Spleen (tissue), 11 donors: ENCODE measurements at regions not wholly inside any gene's neighbourhood (a gene's known extent, or its start where the extent isn't known, plus 50 kb on each side); places are given as distances from the start of the nearest gene placed in this dataset.
"Not testable (repeated sequence)": the region's sequence is repeated elsewhere in the genome, so short reads cannot be mapped to it uniquely, and the experiment has no call there.

Experiments
- DNase-seq: peaks from one replicate; pipeline ENCODE4 v3.0.0-alpha.2; 2020
- H3K27ac ChIP-seq, 8 donors: fragments of 200-600 bp; sonication (generic) in 7 of 8; 1 replicate in 4 of 8; 2 replicates in 4 of 8; pipeline versions ENCODE4 v1.5.0 to v1.8.0; 2016 to 2021; ENCODE audit warnings: inconsistent platforms in 4 of 8, mild to moderate bottlenecking in 4 of 8, moderate library complexity in 1 of 8
- H3K27me3 ChIP-seq, 7 donors: fragments of 200-600 bp; sonication (generic) in 6 of 7; replicated peaks in 1 of 7; 1 replicate in 4 of 7; 2 replicates in 3 of 7; pipeline versions ENCODE4 v1.5.0 to v1.8.0; 2016 to 2021; ENCODE audit warnings: inconsistent platforms in 3 of 7, mild to moderate bottlenecking in 1 of 7
- H3K36me3 ChIP-seq, 6 donors: fragments of 200-600 bp; sonication (generic) in 5 of 6; 1 replicate in 4 of 6; 2 replicates in 2 of 6; pipeline versions ENCODE4 v1.5.0 to v1.8.0; 2016 to 2021; ENCODE audit warnings: inconsistent platforms in 2 of 6
- H3K4me1 ChIP-seq, 6 donors: fragments of 200-600 bp; sonication (generic) in 5 of 6; 1 replicate in 3 of 6; 2 replicates in 3 of 6; pipeline versions ENCODE4 v1.5.0 to v1.8.0; 2016 to 2021; ENCODE audit warnings: inconsistent platforms in 3 of 6
- H3K4me3 ChIP-seq, 8 donors: fragments of 200-600 bp; sonication (generic) in 7 of 8; 1 replicate in 4 of 8; 2 replicates in 4 of 8; pipeline versions ENCODE4 v1.5.0 to v1.8.0; 2016 to 2021; ENCODE audit warnings: inconsistent platforms in 4 of 8, mild to moderate bottlenecking in 4 of 8, moderate library complexity in 2 of 8
- H3K9me3 ChIP-seq, 8 donors: fragments of 200-600 bp; sonication (generic) in 7 of 8; 1 replicate in 4 of 8; 2 replicates in 4 of 8; pipeline versions ENCODE4 v1.5.0 to v1.8.0; 2016 to 2021; ENCODE audit warnings: inconsistent platforms in 4 of 8
- CTCF ChIP-seq, 11 experiments: fragments of 200-600 bp in 7 of 11; fragments of 450-650 bp in 4 of 11; sonication (generic) in 4 of 11; IDR thresholded peaks in 8 of 11; conservative IDR thresholded peaks in 3 of 11; 1 replicate in 7 of 11; 2 replicates in 4 of 11; pipeline versions ENCODE4 v1.4.0 to v1.8.0; 2016 to 2021; ENCODE audit warnings: antibody characterized with exemption in 11 of 11, inconsistent platforms in 4 of 11, mild to moderate bottlenecking in 1 of 11
- POLR2A ChIP-seq, 3 donors: fragments of 450-650 bp; IDR thresholded peaks; one replicate each; pipeline ENCODE4 v1.5.1; 2017; ENCODE audit warnings: antibody characterized with exemption in 3 of 3, mild to moderate bottlenecking in 1 of 3
- POLR2AphosphoS5 ChIP-seq, 3 donors: sonication (generic); formaldehyde crosslinking; IDR thresholded peaks; one replicate each; pipeline ENCODE4 v1.5.1; 2017; ENCODE audit warnings: antibody characterized with exemption in 3 of 3
- WGBS, 5 donors: extraction: QIAGEN DNeasy Blood & Tissue Kit in 3 of 5; methylation state at CpG; one replicate each; pipeline versions ENCODE4 v1.1.5 to v1.1.7; 2013 to 2018; 5-methylcytosine and 5-hydroxymethylcytosine counted together
- intact Hi-C: fragments of 100-400 bp; cut with DNase I; formaldehyde crosslinking; loops from one replicate; pipeline ENCODE4 v1.15.0; 2023; ENCODE audit warnings: low total_unique reads
- donor health status: healthy with polysubstance abuse.
- donor health status: DM: no; HTN: no; CAD: no; lungs with moderate emphysema.
- donor health status: DM: no; HTN: no; CAD: no.
- donor health status: Bipolar disorder and iron deficiency.
- donor health status: healthy.
- donor health status: DM: no; HTN: no; CAD: no.
- donor health status: DM: yes; HTN: yes; CAD: no.

GRCh38 chr7:69439636-69440325 is 158.5 kb upstream of the AUTS2 start:
- no peak for DNase-seq
- no peak for TF ChIP-seq POLR2AphosphoS5 (IDR thresholded peaks at IDR 0.05)
- TF ChIP-seq POLR2A (IDR thresholded peaks at IDR 0.05), result no peak
- no peak for TF ChIP-seq CTCF (IDR thresholded peaks at IDR 0.05 in 8 of 11, conservative IDR thresholded peaks at IDR 0.05 in 3 of 11)
- H3K9me3 ChIP-seq, result peaks cover 0 to 28% (median 19%) of the 10 kb centered on the region in 8 donors
- no peaks in the 10 kb centered on the region for H3K4me1 ChIP-seq
- intact Hi-C loops, result no loop called here
- H3K27ac ChIP-seq, result no peak overlapping the region
- no peaks in the 10 kb centered on the region for H3K27me3 ChIP-seq
- 71 to 79% (median 74%) methylated on average over 1 of the region's 1 CpG for WGBS, 5 donors
- no peaks in the 10 kb centered on the region for H3K36me3 ChIP-seq
- no peak overlapping the region for H3K4me3 ChIP-seq

- DNase-seq, result no peak
- Histone ChIP-seq H3K9me3 (peaks cover 0 to 28% (median 19%) of the 10 kb centered on the region in 8 donors), H3K27me3 (no peaks in the 10 kb centered on the region), H3K27ac (no peak overlapping the region), H3K4me1 (no peaks in the 10 kb centered on the region), H3K36me3 (no peaks in the 10 kb centered on the region), H3K4me3 (no peak overlapping the region)
- 79 to 86% (median 84%) methylated on average over 2 of the region's 2 CpGs for WGBS, 5 donors
- intact Hi-C loops, result no loop called here
- no peak for TF ChIP-seq POLR2A (IDR thresholded peaks at IDR 0.05)
- TF ChIP-seq CTCF (IDR thresholded peaks at IDR 0.05 in 8 of 11, conservative IDR thresholded peaks at IDR 0.05 in 3 of 11), result no peak
- no peak for TF ChIP-seq POLR2AphosphoS5 (IDR thresholded peaks at IDR 0.05)
These were observed 157.3 kb upstream of the AUTS2 start for GRCh38 chr7:69440976-69441375.

- H3K27me3 ChIP-seq, result no peaks in the 10 kb centered on the region
- DNase-seq, result no peak
- WGBS, 5 donors, result 49 to 80% (median 73%) methylated on average over 2 of the region's 2 CpGs
- intact Hi-C loops, result no loop called here
- peaks cover 0 to 28% (median 19%) of the 10 kb centered on the region in 8 donors for H3K9me3 ChIP-seq
- H3K4me1 ChIP-seq, result no peaks in the 10 kb centered on the region
- TF ChIP-seq POLR2AphosphoS5 (IDR thresholded peaks at IDR 0.05) (no peak), POLR2A (IDR thresholded peaks at IDR 0.05) (no peak), CTCF (IDR thresholded peaks at IDR 0.05 in 8 of 11, conservative IDR thresholded peaks at IDR 0.05 in 3 of 11) (no peak)
- H3K27ac ChIP-seq, result no peak overlapping the region
- H3K4me3 ChIP-seq, result no peak overlapping the region
- no peaks in the 10 kb centered on the region for H3K36me3 ChIP-seq
These were observed 155.1 kb upstream of the AUTS2 start for GRCh38 chr7:69443136-69443535.

- 86 to 97% (median 92%) methylated on average over 11 of the region's 11 CpGs for WGBS, 5 donors
- DNase-seq, result peak; percentile 69
These were observed 152.7 kb upstream of the AUTS2 start for GRCh38 chr7:69445541-69445940.

GRCh38 chr7:69446213-69446612 is 152.1 kb upstream of the AUTS2 start:
- H3K4me3 ChIP-seq, H3K27me3 ChIP-seq, H3K27ac ChIP-seq, DNase-seq, intact Hi-C loops, H3K36me3 ChIP-seq, H3K4me1 ChIP-seq: not testable (repeated sequence)
- 93 to 97% (median 97%) methylated on average over 7 of the region's 7 CpGs for WGBS, 5 donors
- H3K9me3 ChIP-seq, result peaks cover 0 to 13% (median under 1%) of the 10 kb centered on the region in 8 donors

More at GRCh38 chr7:69445541-69445940, 152.7 kb upstream of the AUTS2 start:
- Histone ChIP-seq H3K27me3 (no peaks in the 10 kb centered on the region), H3K36me3 (no peaks in the 10 kb centered on the region), H3K9me3 (peaks cover 0 to 17% (median 5%) of the 10 kb centered on the region in 8 donors), H3K4me1 (no peaks in the 10 kb centered on the region), H3K4me3 (no peak overlapping the region), H3K27ac (no peak overlapping the region)
- intact Hi-C loops, result no loop called here
- TF ChIP-seq POLR2AphosphoS5 (IDR thresholded peaks at IDR 0.05), result no peak
- TF ChIP-seq CTCF (IDR thresholded peaks at IDR 0.05 in 8 of 11, conservative IDR thresholded peaks at IDR 0.05 in 3 of 11), result no peak
